Naive thymus-derived CD8-positive, alpha-beta T cell (primary cell): ENCODE measurements at regions not wholly inside any gene's neighbourhood (a gene's known extent, or its start where the extent isn't known, plus 50 kb on each side); places are given as distances from the start of the nearest gene placed in this dataset.

Source experiments
- ATAC-seq, 2 donors: fragments of 150-1000 bp; cut with Tn5 transposase in 1 of 2; sonication (Bioruptor Pico), chemical (Tn5 transposase) in 1 of 2; 1 replicate in 1 of 2; 2 replicates in 1 of 2; pipeline ENCODE4 v1.10.0; 2021; ENCODE audit warnings: mild to moderate bottlenecking in 2 of 2, moderate library complexity in 2 of 2
- POLR2A ChIA-PET: fragments of 350-600 bp; sonication (Branson Sonifier 250); formaldehyde crosslinking; loops from one replicate; lab custom pipeline; 2021; ENCODE audit warnings: antibody characterized with exemption; lab: Charles Lee
- DNase-seq, 10 donors: peaks; one replicate each; pipeline versions ENCODE4 v3.0.0 to v3.0.0-alpha.2; 2020 to 2022
- H3K27ac Mint-ChIP-seq, 10 donors: one replicate each; pipeline ENCODE4 v1.8.0; 2020 to 2022; ENCODE audit warnings: mild to moderate bottlenecking in 10 of 10, mixed read lengths in 10 of 10, moderate library complexity in 4 of 10, inconsistent platforms in 1 of 10
- H3K27me3 Mint-ChIP-seq, 5 donors: one replicate each; pipeline ENCODE4 v1.8.0; 2021 to 2022; ENCODE audit warnings: mixed read lengths in 5 of 5
- H3K36me3 Mint-ChIP-seq, 3 donors: one replicate each; pipeline ENCODE4 v1.8.0; 2020 to 2022; ENCODE audit warnings: mixed read lengths in 3 of 3, mild to moderate bottlenecking in 2 of 3, inconsistent platforms in 1 of 3
- H3K4me1 Mint-ChIP-seq, 4 donors: one replicate each; pipeline ENCODE4 v1.8.0; 2021 to 2022; ENCODE audit warnings: mixed read lengths in 4 of 4
- H3K4me3 Mint-ChIP-seq, 10 donors: one replicate each; pipeline ENCODE4 v1.8.0; 2020 to 2022; ENCODE audit warnings: mild to moderate bottlenecking in 10 of 10, mixed read lengths in 10 of 10, moderate library complexity in 6 of 10, inconsistent platforms in 1 of 10
- H3K9me3 Mint-ChIP-seq, 9 donors: one replicate each; pipeline ENCODE4 v1.8.0; 2020 to 2022; ENCODE audit warnings: mixed read lengths in 9 of 9, mild to moderate bottlenecking in 3 of 9, inconsistent platforms in 1 of 9, moderate library complexity in 1 of 9

GRCh38 chr4:179804440-179804839, 2362.2 kb upstream of the AGA start:
- POLR2A ChIA-PET: no interaction called here
- H3K36me3 Mint-ChIP-seq: no peaks in the 10 kb centered on the region
- H3K4me3 Mint-ChIP-seq: no peak overlapping the region
- H3K4me1 Mint-ChIP-seq: no peaks in the 10 kb centered on the region
- no peaks in the 10 kb centered on the region for H3K27me3 Mint-ChIP-seq
- H3K27ac Mint-ChIP-seq: no peak overlapping the region
- peaks cover 0 to 30% (median 2%) of the 10 kb centered on the region in 9 donors for H3K9me3 Mint-ChIP-seq
- no peak for ATAC-seq
- no peak for DNase-seq

GRCh38 chr4:179817317-179817716, 2375.1 kb upstream of the AGA start:
- Mint-ChIP-seq H3K36me3 (no peaks in the 10 kb centered on the region), H3K4me3 (no peak overlapping the region), H3K27me3 (no peaks in the 10 kb centered on the region), H3K27ac (no peak overlapping the region), H3K9me3 (peaks cover 0 to 25% (median 3%) of the 10 kb centered on the region in 9 donors), H3K4me1 (no peaks in the 10 kb centered on the region)
- ATAC-seq: no peak
- POLR2A ChIA-PET: interaction anchor here (0.6 kb wide), 1 partner anchor 855 kb away, joined by 4 read pairs; no protein-coding TSS in a partner anchor
- no peak for DNase-seq

GRCh38 chr4:179823342-179823741, 2381.1 kb upstream of the AGA start:
- POLR2A ChIA-PET: no interaction called here
- H3K36me3 Mint-ChIP-seq: no peaks in the 10 kb centered on the region
- H3K4me1 Mint-ChIP-seq: no peaks in the 10 kb centered on the region

GRCh38 chr4:179831274-179831673, 2389.0 kb upstream of the AGA start:
- DNase-seq: no peak
- no peak for ATAC-seq
- H3K4me1 Mint-ChIP-seq: no peaks in the 10 kb centered on the region
- POLR2A ChIA-PET: no interaction called here
- H3K27ac Mint-ChIP-seq: no peak overlapping the region
- peaks cover 0 to 2% (median 0%) of the 10 kb centered on the region in 5 donors for H3K27me3 Mint-ChIP-seq
- no peaks in the 10 kb centered on the region for H3K36me3 Mint-ChIP-seq
- H3K9me3 Mint-ChIP-seq: peaks cover 0 to 16% (median 4%) of the 10 kb centered on the region in 9 donors
- H3K4me3 Mint-ChIP-seq: peak overlapping the region in 1 of 10 donors; percentile 32

More at GRCh38 chr4:179823342-179823741, 2381.1 kb upstream of the AGA start:
- no peak overlapping the region for H3K4me3 Mint-ChIP-seq
- ATAC-seq (no peak), DNase-seq (no peak)
- H3K9me3 Mint-ChIP-seq: peaks cover 0 to 18% (median 3%) of the 10 kb centered on the region in 9 donors
- H3K27me3 Mint-ChIP-seq: no peaks in the 10 kb centered on the region
- no peak overlapping the region for H3K27ac Mint-ChIP-seq

GRCh38 chr4:179836179-179837075, 2394.2 kb upstream of the AGA start:
- Mint-ChIP-seq H3K27me3 (peaks cover 0 to 2% (median 0%) of the 10 kb centered on the region in 5 donors), H3K36me3 (no peaks in the 10 kb centered on the region), H3K4me3 (no peak overlapping the region), H3K27ac (no peak overlapping the region), H3K4me1 (no peaks in the 10 kb centered on the region), H3K9me3 (peaks cover 0 to 18% (median 5%) of the 10 kb centered on the region in 9 donors)
- POLR2A ChIA-PET: no interaction called here
- DNase-seq: no peak
- ATAC-seq: no peak

GRCh38 chr4:179843370-179843769, 2399.8 kb upstream of the TENM3 start:
- Mint-ChIP-seq H3K9me3 (peaks cover 0 to 17% (median 0%) of the 10 kb centered on the region in 9 donors), H3K27ac (no peak overlapping the region), H3K36me3 (no peaks in the 10 kb centered on the region), H3K4me1 (no peaks in the 10 kb centered on the region), H3K27me3 (peaks cover 0 to 2% (median 0%) of the 10 kb centered on the region in 5 donors), H3K4me3 (no peak overlapping the region)
- POLR2A ChIA-PET: no interaction called here
- no peak for DNase-seq
- ATAC-seq: no peak

- no peak for DNase-seq
- POLR2A ChIA-PET: no interaction called here
- ATAC-seq: no peak
- H3K9me3 Mint-ChIP-seq: peaks cover 0 to 4% (median 0%) of the 10 kb centered on the region in 9 donors
- no peak overlapping the region for H3K27ac Mint-ChIP-seq
- H3K4me3 Mint-ChIP-seq: no peak overlapping the region
- H3K36me3 Mint-ChIP-seq: no peaks in the 10 kb centered on the region
- H3K4me1 Mint-ChIP-seq: no peaks in the 10 kb centered on the region
- H3K27me3 Mint-ChIP-seq: peaks cover 0 to 9% (median 0%) of the 10 kb centered on the region in 5 donors
Observed at GRCh38 chr4:179855469-179855868, 2387.7 kb upstream of the TENM3 start.

GRCh38 chr4:179858221-179858620, 2385.0 kb upstream of the TENM3 start:
- Mint-ChIP-seq H3K4me1 (no peaks in the 10 kb centered on the region), H3K9me3 (peaks cover 0 to 12% (median 0%) of the 10 kb centered on the region in 9 donors), H3K36me3 (no peaks in the 10 kb centered on the region), H3K4me3 (no peak overlapping the region), H3K27me3 (peaks cover 0 to 9% (median 0%) of the 10 kb centered on the region in 5 donors), H3K27ac (no peak overlapping the region)
- POLR2A ChIA-PET: no interaction called here
- DNase-seq (no peak), ATAC-seq (no peak)

GRCh38 chr4:179867300-179867878, 2375.8 kb upstream of the TENM3 start:
- POLR2A ChIA-PET: no interaction called here
- Mint-ChIP-seq H3K27me3 (peaks cover 0 to 7% (median 0%) of the 10 kb centered on the region in 5 donors), H3K9me3 (peaks cover 0 to 2% (median 0%) of the 10 kb centered on the region in 9 donors), H3K4me1 (peaks cover 0 to 2% (median 0%) of the 10 kb centered on the region in 4 donors), H3K36me3 (no peaks in the 10 kb centered on the region), H3K27ac (no peak overlapping the region), H3K4me3 (no peak overlapping the region)
- ATAC-seq: peak in 1 of 2 donors; percentile 59
- DNase-seq: peak in 8 of 10 donors; percentile 2 to 68 (median 10)

- peaks cover 0 to 3% (median 0%) of the 10 kb centered on the region in 5 donors for H3K27me3 Mint-ChIP-seq
- POLR2A ChIA-PET: no interaction called here
- peaks cover 0 to 2% (median 0%) of the 10 kb centered on the region in 4 donors for H3K4me1 Mint-ChIP-seq
- no peaks in the 10 kb centered on the region for H3K36me3 Mint-ChIP-seq
- no peak for ATAC-seq
- no peak overlapping the region for H3K4me3 Mint-ChIP-seq
- H3K9me3 Mint-ChIP-seq: peaks cover 0 to 1% (median 0%) of the 10 kb centered on the region in 9 donors
- no peak overlapping the region for H3K27ac Mint-ChIP-seq
- no peak for DNase-seq
Observed at GRCh38 chr4:179871726-179872125, 2371.5 kb upstream of the TENM3 start.

- Mint-ChIP-seq H3K4me1 (no peaks in the 10 kb centered on the region), H3K4me3 (no peak overlapping the region), H3K9me3 (peaks cover 0 to 3% (median 0%) of the 10 kb centered on the region in 9 donors), H3K27me3 (peaks cover 0 to 2% (median 0%) of the 10 kb centered on the region in 5 donors), H3K27ac (no peak overlapping the region), H3K36me3 (no peaks in the 10 kb centered on the region)
- DNase-seq: no peak
- no peak for ATAC-seq
- POLR2A ChIA-PET: no interaction called here
Observed at GRCh38 chr4:179872755-179873154, 2370.4 kb upstream of the TENM3 start.

- H3K4me3 Mint-ChIP-seq: no peak overlapping the region
- no peaks in the 10 kb centered on the region for H3K4me1 Mint-ChIP-seq
- H3K36me3 Mint-ChIP-seq: no peaks in the 10 kb centered on the region
- ATAC-seq (no peak), DNase-seq (no peak)
- H3K27ac Mint-ChIP-seq: no peak overlapping the region
- peaks cover 0 to 2% (median 0%) of the 10 kb centered on the region in 5 donors for H3K27me3 Mint-ChIP-seq
- POLR2A ChIA-PET: no interaction called here
- H3K9me3 Mint-ChIP-seq: peaks cover 0 to 8% (median 0%) of the 10 kb centered on the region in 9 donors
Observed at GRCh38 chr4:179880756-179881155, 2362.4 kb upstream of the TENM3 start.
